T-helper 2 cell treated with Interferon-gamma antibody and Interleukin-4, amounts not matched to agents 5 μg/mL and 100 μg/mL, for 36 hours (primary cell): ENCODE measurements at regions not wholly inside any gene's neighbourhood (a gene's known extent, or its start where the extent isn't known, plus 50 kb on each side); places are given as distances from the start of the nearest gene placed in this dataset.

ENCODE experiments used
- DNase-seq: peaks from one replicate; pipeline ENCODE4 v3.0.0; 2021; ENCODE audit warnings: low spot score
- H3K27ac Mint-ChIP-seq: one replicate; pipeline ENCODE4 v1.8.0; 2021; ENCODE audit warnings: mild to moderate bottlenecking, mixed read lengths
- H3K27me3 Mint-ChIP-seq: one replicate; pipeline ENCODE4 v1.8.0; 2021; ENCODE audit warnings: low read depth, mixed read lengths
- H3K36me3 Mint-ChIP-seq: one replicate; pipeline ENCODE4 v1.8.0; 2021; ENCODE audit warnings: low read depth, mixed read lengths
- H3K4me1 Mint-ChIP-seq: one replicate; pipeline ENCODE4 v1.8.0; 2021; ENCODE audit warnings: low read depth, mixed read lengths
- H3K4me3 Mint-ChIP-seq: one replicate; pipeline ENCODE4 v1.8.0; 2022; ENCODE audit warnings: mild to moderate bottlenecking, moderate library complexity, mixed read lengths
- H3K9me3 Mint-ChIP-seq: one replicate; pipeline ENCODE4 v1.8.0; 2021; ENCODE audit warnings: mixed read lengths

DNA sequence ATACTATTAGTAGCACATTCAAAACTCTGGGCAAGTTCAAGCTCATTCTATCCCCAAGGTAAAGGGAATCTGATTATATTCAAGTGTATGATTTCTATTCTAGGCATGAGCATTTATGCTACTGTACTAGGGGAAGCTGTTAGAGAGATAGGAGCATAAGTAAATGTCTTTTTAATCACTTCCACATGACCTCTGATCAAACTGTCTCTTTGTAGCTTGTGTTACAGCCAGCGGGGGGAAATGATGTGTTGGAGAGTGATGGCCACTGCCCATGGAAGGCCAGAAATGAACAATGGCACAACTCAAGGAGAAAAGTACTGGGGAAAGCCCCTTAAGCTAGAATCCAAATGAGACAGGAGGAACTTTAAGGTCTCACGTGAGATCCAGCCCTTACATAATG, 894.9 kb upstream of the CDH2 start:
- Mint-ChIP-seq H3K27me3 (no peaks in the 10 kb centered on the region), H3K4me1 (no peaks in the 10 kb centered on the region), H3K4me3 (no peak overlapping the region), H3K36me3 (no peaks in the 10 kb centered on the region), H3K9me3 (peaks cover 35% of the 10 kb centered on the region), H3K27ac (no peak overlapping the region)
- no peak for DNase-seq

GRCh38 chr18:29063346-29063745, 886.4 kb upstream of the CDH2 start:
- Mint-ChIP-seq H3K27me3 (no peaks in the 10 kb centered on the region), H3K36me3 (no peaks in the 10 kb centered on the region), H3K27ac (no peak overlapping the region), H3K4me1 (no peaks in the 10 kb centered on the region), H3K4me3 (no peak overlapping the region), H3K9me3 (peaks cover 26% of the 10 kb centered on the region)
- no peak for DNase-seq

- no peak overlapping the region for H3K27ac Mint-ChIP-seq
- H3K4me3 Mint-ChIP-seq = no peak overlapping the region
- no peak for DNase-seq
- H3K27me3 Mint-ChIP-seq = no peaks in the 10 kb centered on the region
- H3K4me1 Mint-ChIP-seq = no peaks in the 10 kb centered on the region
- no peaks in the 10 kb centered on the region for H3K36me3 Mint-ChIP-seq
- peaks cover 28% of the 10 kb centered on the region for H3K9me3 Mint-ChIP-seq
Observed at GRCh38 chr18:29062921-29063320, 886.0 kb upstream of the CDH2 start.

GRCh38 chr18:29060349-29060748, 883.4 kb upstream of the CDH2 start:
- no peak overlapping the region for H3K27ac Mint-ChIP-seq
- no peak overlapping the region for H3K4me3 Mint-ChIP-seq
- H3K36me3 Mint-ChIP-seq = no peaks in the 10 kb centered on the region
- H3K27me3 Mint-ChIP-seq = no peaks in the 10 kb centered on the region
- H3K9me3 Mint-ChIP-seq = peaks cover 33% of the 10 kb centered on the region
- DNase-seq = no peak
- no peaks in the 10 kb centered on the region for H3K4me1 Mint-ChIP-seq

GRCh38 chr18:29057703-29058102, 880.8 kb upstream of the CDH2 start:
- H3K4me3 Mint-ChIP-seq = no peak overlapping the region
- H3K27ac Mint-ChIP-seq = no peak overlapping the region
- no peaks in the 10 kb centered on the region for H3K36me3 Mint-ChIP-seq
- no peaks in the 10 kb centered on the region for H3K4me1 Mint-ChIP-seq
- no peaks in the 10 kb centered on the region for H3K27me3 Mint-ChIP-seq
- DNase-seq = no peak
- H3K9me3 Mint-ChIP-seq = peaks cover 39% of the 10 kb centered on the region

DNA sequence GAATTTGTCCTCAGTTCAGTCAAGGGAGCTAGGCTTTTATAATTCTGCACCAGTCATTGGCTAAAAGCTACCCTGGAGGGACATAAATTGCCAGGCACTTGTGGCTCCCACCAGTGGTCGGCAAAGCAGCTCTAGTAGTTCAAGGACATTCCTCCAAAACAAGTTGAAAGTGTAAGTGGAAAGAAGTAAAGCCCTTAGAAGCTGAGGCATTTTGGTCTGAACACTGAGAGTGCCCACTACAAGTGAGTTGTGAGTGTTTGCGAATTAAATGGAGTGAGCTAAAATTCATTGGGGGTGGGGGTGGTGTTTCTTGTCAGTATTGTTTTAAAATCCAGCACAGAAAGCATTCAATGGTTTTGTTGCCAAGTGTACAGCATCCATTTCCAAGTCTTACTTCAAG, 879.9 kb upstream of the CDH2 start:
- DNase-seq = no peak
- H3K4me3 Mint-ChIP-seq = no peak overlapping the region
- no peaks in the 10 kb centered on the region for H3K36me3 Mint-ChIP-seq
- H3K9me3 Mint-ChIP-seq = peaks cover 43% of the 10 kb centered on the region
- no peaks in the 10 kb centered on the region for H3K27me3 Mint-ChIP-seq
- no peak overlapping the region for H3K27ac Mint-ChIP-seq
- no peaks in the 10 kb centered on the region for H3K4me1 Mint-ChIP-seq

- H3K9me3 Mint-ChIP-seq = peaks cover 32% of the 10 kb centered on the region
- H3K27me3 Mint-ChIP-seq = no peaks in the 10 kb centered on the region
- no peaks in the 10 kb centered on the region for H3K4me1 Mint-ChIP-seq
- H3K4me3 Mint-ChIP-seq = no peak overlapping the region
- no peak overlapping the region for H3K27ac Mint-ChIP-seq
- H3K36me3 Mint-ChIP-seq = no peaks in the 10 kb centered on the region
- no peak for DNase-seq
Observed at GRCh38 chr18:29041976-29042375, 865.0 kb upstream of the CDH2 start.

- no peaks in the 10 kb centered on the region for H3K36me3 Mint-ChIP-seq
- DNase-seq = no peak
Observed at GRCh38 chr18:29034113-29034856, 857.4 kb upstream of the CDH2 start.

DNA sequence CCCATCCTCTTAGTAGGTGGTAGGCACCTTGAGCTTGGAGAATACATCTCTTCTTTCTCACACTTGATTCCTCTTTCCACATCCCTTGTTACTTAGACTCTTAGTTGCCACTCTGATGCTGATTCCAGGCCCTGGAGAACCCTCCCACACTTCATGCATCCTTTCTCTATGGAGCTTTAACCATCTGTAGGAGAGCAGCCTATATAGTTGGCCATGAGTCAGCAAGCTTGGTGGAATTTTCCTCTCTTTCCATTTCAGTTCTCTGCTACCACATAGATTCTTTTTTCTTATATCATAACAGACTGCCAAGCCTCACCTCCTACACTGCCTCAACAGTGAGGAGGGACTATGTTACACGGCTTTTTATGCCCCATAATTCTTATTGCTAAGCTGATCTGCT, 851.6 kb upstream of the CDH2 start:
- no peak overlapping the region for H3K27ac Mint-ChIP-seq
- no peaks in the 10 kb centered on the region for H3K4me1 Mint-ChIP-seq
- no peaks in the 10 kb centered on the region for H3K36me3 Mint-ChIP-seq
- H3K27me3 Mint-ChIP-seq = no peaks in the 10 kb centered on the region
- H3K4me3 Mint-ChIP-seq = no peak overlapping the region
- DNase-seq = no peak
- H3K9me3 Mint-ChIP-seq = peaks cover 27% of the 10 kb centered on the region

More at GRCh38 chr18:29034113-29034856, 857.4 kb upstream of the CDH2 start:
- Mint-ChIP-seq H3K4me1 (no peaks in the 10 kb centered on the region), H3K27me3 (no peaks in the 10 kb centered on the region), H3K4me3 (no peak overlapping the region), H3K9me3 (peaks cover 26% of the 10 kb centered on the region), H3K27ac (no peak overlapping the region)

DNA sequence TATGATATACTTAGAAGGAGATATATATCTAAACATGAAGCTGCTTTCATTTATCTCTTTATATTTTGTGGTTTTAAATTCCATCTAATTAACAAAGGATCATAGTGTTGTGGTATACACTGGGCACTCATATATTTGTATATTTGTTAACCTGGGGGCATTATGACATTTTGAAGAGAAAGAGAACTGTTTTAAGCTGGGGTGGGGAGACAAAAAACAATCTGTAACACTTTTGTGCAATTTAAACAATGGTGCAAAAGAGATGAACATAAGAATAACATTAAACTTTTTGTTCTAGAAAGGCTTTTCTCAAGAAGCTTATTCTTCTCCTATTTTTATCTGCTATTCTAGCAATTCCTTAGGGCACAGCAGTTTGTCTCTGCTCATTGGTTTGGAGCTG, 842.0 kb upstream of the CDH2 start:
- Mint-ChIP-seq H3K27ac (no peak overlapping the region), H3K9me3 (peaks cover 17% of the 10 kb centered on the region), H3K27me3 (no peaks in the 10 kb centered on the region), H3K4me3 (no peak overlapping the region), H3K4me1 (no peaks in the 10 kb centered on the region), H3K36me3 (no peaks in the 10 kb centered on the region)
- DNase-seq = no peak

DNA sequence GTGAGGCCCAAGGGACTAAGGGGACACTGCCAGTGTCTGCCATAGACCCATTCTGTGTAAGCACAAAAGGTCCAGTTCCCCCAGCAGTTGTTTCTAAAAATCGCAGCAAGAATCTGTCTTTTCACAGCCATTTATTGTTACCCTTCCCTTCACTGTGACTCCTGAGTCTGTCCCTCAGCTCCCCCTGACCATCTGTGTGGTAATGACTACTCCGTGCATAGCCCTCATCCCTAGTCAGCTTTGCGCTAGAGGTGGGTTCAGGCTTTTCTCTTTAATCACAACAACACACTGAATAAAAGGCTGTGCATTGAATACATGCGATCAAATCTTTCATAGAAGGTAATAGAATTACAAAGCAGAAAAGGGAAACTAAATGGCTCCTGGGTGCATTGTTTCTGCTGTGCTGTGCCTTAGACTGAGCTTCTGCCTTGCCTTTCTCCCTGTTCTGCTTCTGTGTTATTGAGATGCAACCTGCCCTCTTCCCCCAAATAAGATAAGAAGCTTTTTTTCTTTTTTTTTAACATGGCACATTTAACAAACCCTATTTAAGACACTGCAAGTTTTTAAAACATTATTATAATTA, 836.0 kb upstream of the CDH2 start:
- H3K27me3 Mint-ChIP-seq = no peaks in the 10 kb centered on the region
- no peak for DNase-seq
- no peak overlapping the region for H3K27ac Mint-ChIP-seq
- H3K9me3 Mint-ChIP-seq = peaks cover 13% of the 10 kb centered on the region
- H3K36me3 Mint-ChIP-seq = no peaks in the 10 kb centered on the region
- no peaks in the 10 kb centered on the region for H3K4me1 Mint-ChIP-seq
- no peak overlapping the region for H3K4me3 Mint-ChIP-seq

- DNase-seq = no peak
- Mint-ChIP-seq H3K27ac (no peak overlapping the region), H3K27me3 (no peaks in the 10 kb centered on the region), H3K4me1 (no peaks in the 10 kb centered on the region), H3K4me3 (no peak overlapping the region), H3K36me3 (no peaks in the 10 kb centered on the region), H3K9me3 (peaks cover 14% of the 10 kb centered on the region)
Observed at GRCh38 chr18:29012364-29012763, 835.4 kb upstream of the CDH2 start.

DNA sequence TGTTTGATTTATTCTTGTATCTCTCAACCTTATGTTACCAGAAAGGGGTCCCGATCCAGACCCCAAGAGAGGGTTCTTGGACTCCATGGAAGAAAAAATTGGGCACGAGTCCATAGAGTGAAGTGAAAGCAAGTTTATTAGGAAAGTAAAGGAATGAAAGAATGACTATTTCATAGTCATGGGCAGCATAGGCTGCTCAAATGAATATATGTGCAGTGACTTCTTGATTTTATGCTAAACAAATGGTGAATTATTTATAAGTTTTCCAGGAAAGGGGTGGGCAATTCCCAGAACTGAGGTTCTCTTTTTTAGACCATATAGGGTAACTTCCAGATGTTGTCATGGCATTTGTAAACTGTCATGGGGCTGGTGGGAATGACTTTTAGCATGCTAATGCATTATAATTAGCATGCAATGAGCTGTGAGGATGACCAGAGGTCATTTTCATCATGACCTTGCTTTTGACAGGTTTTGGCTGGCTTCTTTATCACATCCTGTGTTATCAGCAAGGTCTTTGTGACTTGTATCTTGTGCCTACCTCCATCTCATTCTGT, 832.4 kb upstream of the CDH2 start:
- H3K4me1 Mint-ChIP-seq = no peaks in the 10 kb centered on the region
- H3K36me3 Mint-ChIP-seq = no peaks in the 10 kb centered on the region
- no peak overlapping the region for H3K4me3 Mint-ChIP-seq
- no peak for DNase-seq
- H3K27ac Mint-ChIP-seq = no peak overlapping the region
- peaks cover 15% of the 10 kb centered on the region for H3K9me3 Mint-ChIP-seq
- no peaks in the 10 kb centered on the region for H3K27me3 Mint-ChIP-seq

DNA sequence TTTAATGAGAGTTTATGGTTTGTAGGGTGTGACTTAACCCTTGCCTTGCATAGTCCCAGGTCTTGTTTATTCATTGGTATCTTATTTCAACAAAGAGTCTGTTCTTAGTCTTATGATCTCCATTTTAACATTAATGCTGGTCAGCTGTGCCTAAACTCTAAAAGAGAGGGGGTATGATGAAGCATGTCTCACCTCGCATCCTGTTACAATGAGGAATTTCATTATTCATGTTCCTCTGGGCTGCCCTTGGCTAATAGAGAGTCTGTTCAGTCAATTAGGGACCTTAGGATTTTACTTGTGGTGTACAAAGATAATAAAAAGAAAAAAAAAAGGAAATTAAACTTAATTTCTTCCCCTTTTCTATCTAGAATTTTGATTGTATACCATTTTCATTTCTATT, 831.9 kb upstream of the CDH2 start:
- no peaks in the 10 kb centered on the region for H3K27me3 Mint-ChIP-seq
- no peaks in the 10 kb centered on the region for H3K36me3 Mint-ChIP-seq
- no peak for DNase-seq
- H3K9me3 Mint-ChIP-seq = peaks cover 13% of the 10 kb centered on the region
- no peak overlapping the region for H3K4me3 Mint-ChIP-seq
- no peaks in the 10 kb centered on the region for H3K4me1 Mint-ChIP-seq
- H3K27ac Mint-ChIP-seq = no peak overlapping the region
